Tibial nerve (tissue), 4 donors: ENCODE measurements at regions not wholly inside any gene's neighbourhood (a gene's known extent, or its start where the extent isn't known, plus 50 kb on each side); places are given as distances from the start of the nearest gene placed in this dataset.

ENCODE experiments used
- CTCF ChIP-seq, 5 experiments: fragments of 200-600 bp in 3 of 5; fragments of 450-650 bp in 2 of 5; sonication (generic) in 3 of 5; IDR thresholded peaks; one replicate each; pipeline ENCODE4 v1.5.1; 2016 to 2019; ENCODE audit warnings: antibody characterized with exemption in 5 of 5, mild to moderate bottlenecking in 3 of 5, moderate library complexity in 2 of 5
- EP300 ChIP-seq, 2 donors: sonication (generic); formaldehyde crosslinking; IDR thresholded peaks; one replicate each; pipeline ENCODE4 v1.6.1; 2017; ENCODE audit warnings: antibody characterized with exemption in 2 of 2, mild to moderate bottlenecking in 1 of 2
- POLR2A ChIP-seq, 2 donors: fragments of 450-650 bp; IDR thresholded peaks; one replicate each; pipeline ENCODE4 v1.6.1; 2017; ENCODE audit warnings: antibody characterized with exemption in 2 of 2, mild to moderate bottlenecking in 2 of 2, moderate library complexity in 2 of 2

GRCh38 chr11:104573441-104573990, 324.7 kb downstream of the CASP12 start:
- no peak for TF ChIP-seq CTCF (IDR thresholded peaks at IDR 0.05)
- TF ChIP-seq POLR2A (IDR thresholded peaks at IDR 0.05): no peak
- TF ChIP-seq EP300 (IDR thresholded peaks at IDR 0.05): no peak
